CD1c-positive myeloid dendritic cell (primary cell): ENCODE measurements at regions not wholly inside any gene's neighbourhood (a gene's known extent, or its start where the extent isn't known, plus 50 kb on each side); places are given as distances from the start of the nearest gene placed in this dataset.

ENCODE experiments used
- DNase-seq: peaks from one replicate; pipeline ENCODE4 v3.0.0-alpha.2; 2016; ENCODE audit errors: extremely low spot score

- no peak for DNase-seq
Observed at GRCh38 chr5:98492258-98492657, 281.2 kb upstream of the RGMB start.

- DNase-seq, result no peak
Observed at GRCh38 chr5:98497418-98497817, 276.0 kb upstream of the RGMB start.

- DNase-seq, result no peak
Observed at GRCh38 chr5:98498028-98498427, 275.4 kb upstream of the RGMB start.

GRCh38 chr5:98499892-98500291 is 273.6 kb upstream of the RGMB start:
- DNase-seq, result no peak

GRCh38 chr5:98500811-98501210 is 272.7 kb upstream of the RGMB start:
- no peak for DNase-seq

GRCh38 chr5:98503616-98504015 is 269.8 kb upstream of the RGMB start:
- DNase-seq, result no peak

GRCh38 chr5:98504505-98504904 is 269.0 kb upstream of the RGMB start:
- DNase-seq, result no peak

GRCh38 chr5:98510143-98510985 is 263.1 kb upstream of the RGMB start:
- DNase-seq, result no peak

GRCh38 chr5:98513380-98513779 is 260.1 kb upstream of the RGMB start:
- no peak for DNase-seq

- no peak for DNase-seq
Observed at GRCh38 chr5:98514215-98514614, 259.2 kb upstream of the RGMB start.

GRCh38 chr5:98516701-98517100 is 256.8 kb upstream of the RGMB start:
- DNase-seq, result no peak

GRCh38 chr5:98517560-98518366 is 255.7 kb upstream of the RGMB start:
- DNase-seq, result no peak

- DNase-seq, result no peak
Observed at GRCh38 chr5:98518754-98519153, 254.7 kb upstream of the RGMB start.

GRCh38 chr5:98519571-98519970 is 253.9 kb upstream of the RGMB start:
- DNase-seq, result no peak

GRCh38 chr5:98521821-98522220 is 251.6 kb upstream of the RGMB start:
- DNase-seq, result no peak

GRCh38 chr5:98524773-98525172 is 248.7 kb upstream of the RGMB start:
- no peak for DNase-seq

- no peak for DNase-seq
Observed at GRCh38 chr5:98527846-98528245, 245.6 kb upstream of the RGMB start.

GRCh38 chr5:98529321-98529720 is 244.1 kb upstream of the RGMB start:
- no peak for DNase-seq

- no peak for DNase-seq
Observed at GRCh38 chr5:98530224-98530623, 243.2 kb upstream of the RGMB start.

- no peak for DNase-seq
Observed at GRCh38 chr5:98535901-98536300, 237.6 kb upstream of the RGMB start.

GRCh38 chr5:98540056-98540455 is 233.4 kb upstream of the RGMB start:
- no peak for DNase-seq

- DNase-seq, result no peak
Observed at GRCh38 chr5:98541641-98542040, 231.8 kb upstream of the RGMB start.

- no peak for DNase-seq
Observed at GRCh38 chr5:98543490-98543889, 230.0 kb upstream of the RGMB start.
